HCT116 (cell line): ENCODE measurements at regions not wholly inside any gene's neighbourhood (a gene's known extent, or its start where the extent isn't known, plus 50 kb on each side); places are given as distances from the start of the nearest gene placed in this dataset.

Source experiments
- CTCF ChIP-seq, 3 experiments: fragments of 200-600 bp in 1 of 3; sonication (generic) in 1 of 3; IDR thresholded peaks in 2 of 3; conservative IDR thresholded peaks in 1 of 3; 2 replicates each; pipeline ENCODE4 v1.5.1; 2012 to 2017; ENCODE audit warnings: low read depth in 2 of 3, low read length in 2 of 3, antibody characterized with exemption in 1 of 3, borderline replicate concordance in 1 of 3, control low read depth in 1 of 3, mild to moderate bottlenecking in 1 of 3, mixed read lengths in 1 of 3, mixed run types in 1 of 3, moderate library complexity in 1 of 3; ENCODE audit not compliant: insufficient read depth in 1 of 3
- EZH2phosphoT487 ChIP-seq: fragments of 200-600 bp; IDR thresholded peaks from 2 replicates; pipeline ENCODE4 v1.6.1; 2018; ENCODE audit warnings: antibody characterized with exemption, borderline replicate concordance
- JUND ChIP-seq: IDR thresholded peaks from 2 replicates; pipeline ENCODE4 v1.6.1; 2012
- POLR2A ChIP-seq: IDR thresholded peaks from 2 replicates; pipeline ENCODE4 v1.7.0; 2011; ENCODE audit warnings: borderline replicate concordance; ENCODE audit not compliant: insufficient read depth, insufficient read length; ENCODE audit errors: extremely low read depth
- POLR2AphosphoS5 ChIP-seq: IDR thresholded peaks from 2 replicates; pipeline ENCODE4 v1.6.1; 2011; ENCODE audit warnings: mild to moderate bottlenecking, low read depth, low read length, moderate library complexity
- REST ChIP-seq: IDR thresholded peaks from 2 replicates; pipeline ENCODE4 v1.6.1; 2012; ENCODE audit warnings: low read depth
- ZNF274 ChIP-seq: fragments of 200-500 bp; sonication (Bioruptor generic); IDR thresholded peaks from 2 replicates; pipeline ENCODE4 v1.6.1; 2014; ENCODE audit warnings: mild to moderate bottlenecking, low read depth, low read length, inconsistent platforms

- TF ChIP-seq ZNF274 (no peak), CTCF (IDR thresholded peaks at IDR 0.05 in 2 of 3, conservative IDR thresholded peaks at IDR 0.05 in 1 of 3; ENCODE audit: borderline replicate concordance in 1 of 3, insufficient read depth in 1 of 3, low read depth in 2 of 3, low read length in 2 of 3) (peak; percentile 40 to 62 (median 46); a peak in 4 of 6 replicates), POLR2AphosphoS5 (no peak), POLR2A (no peak), EZH2phosphoT487 (no peak), REST (no peak), JUND (no peak)
These were observed 133.0 kb upstream of the TUT7 start for GRCh38 chr9:86486891-86487837.
